ENCODE measurements at regions not wholly inside any gene's neighbourhood (a gene's known extent, or its start where the extent isn't known, plus 50 kb on each side); places are given as distances from the start of the nearest gene placed in this dataset.

DNA sequence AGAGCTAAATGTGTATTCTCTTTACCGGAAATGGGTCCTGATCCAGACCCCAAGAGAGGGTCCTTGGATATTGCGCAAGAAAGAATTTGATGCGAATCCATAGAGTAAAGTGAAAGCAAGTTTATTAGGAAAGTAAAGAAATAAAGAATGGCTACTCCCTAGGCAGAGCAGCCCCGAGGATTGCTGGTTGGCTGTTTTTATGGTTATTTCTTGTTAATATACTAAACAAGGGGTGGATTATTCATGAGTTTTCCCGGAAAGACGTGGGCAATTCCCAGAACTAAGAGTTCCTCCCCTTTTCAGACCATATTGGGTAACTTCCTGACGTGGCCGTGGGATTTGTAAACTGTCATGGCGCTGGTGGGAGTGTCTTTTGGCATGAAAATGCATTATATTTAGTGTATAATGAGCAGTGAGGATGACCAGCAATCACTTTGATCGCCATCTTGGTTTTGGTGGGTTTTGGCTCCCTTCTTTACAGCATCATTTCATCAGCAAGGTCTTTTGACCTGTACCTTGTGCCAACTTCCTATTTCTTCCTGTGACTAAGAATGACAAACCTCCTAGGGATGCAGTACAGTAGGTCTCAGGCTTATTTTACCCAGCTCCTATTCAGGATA is 60.4 kb downstream of the ARL4A start (continued):
- TF ChIP-seq, protein P1, sequence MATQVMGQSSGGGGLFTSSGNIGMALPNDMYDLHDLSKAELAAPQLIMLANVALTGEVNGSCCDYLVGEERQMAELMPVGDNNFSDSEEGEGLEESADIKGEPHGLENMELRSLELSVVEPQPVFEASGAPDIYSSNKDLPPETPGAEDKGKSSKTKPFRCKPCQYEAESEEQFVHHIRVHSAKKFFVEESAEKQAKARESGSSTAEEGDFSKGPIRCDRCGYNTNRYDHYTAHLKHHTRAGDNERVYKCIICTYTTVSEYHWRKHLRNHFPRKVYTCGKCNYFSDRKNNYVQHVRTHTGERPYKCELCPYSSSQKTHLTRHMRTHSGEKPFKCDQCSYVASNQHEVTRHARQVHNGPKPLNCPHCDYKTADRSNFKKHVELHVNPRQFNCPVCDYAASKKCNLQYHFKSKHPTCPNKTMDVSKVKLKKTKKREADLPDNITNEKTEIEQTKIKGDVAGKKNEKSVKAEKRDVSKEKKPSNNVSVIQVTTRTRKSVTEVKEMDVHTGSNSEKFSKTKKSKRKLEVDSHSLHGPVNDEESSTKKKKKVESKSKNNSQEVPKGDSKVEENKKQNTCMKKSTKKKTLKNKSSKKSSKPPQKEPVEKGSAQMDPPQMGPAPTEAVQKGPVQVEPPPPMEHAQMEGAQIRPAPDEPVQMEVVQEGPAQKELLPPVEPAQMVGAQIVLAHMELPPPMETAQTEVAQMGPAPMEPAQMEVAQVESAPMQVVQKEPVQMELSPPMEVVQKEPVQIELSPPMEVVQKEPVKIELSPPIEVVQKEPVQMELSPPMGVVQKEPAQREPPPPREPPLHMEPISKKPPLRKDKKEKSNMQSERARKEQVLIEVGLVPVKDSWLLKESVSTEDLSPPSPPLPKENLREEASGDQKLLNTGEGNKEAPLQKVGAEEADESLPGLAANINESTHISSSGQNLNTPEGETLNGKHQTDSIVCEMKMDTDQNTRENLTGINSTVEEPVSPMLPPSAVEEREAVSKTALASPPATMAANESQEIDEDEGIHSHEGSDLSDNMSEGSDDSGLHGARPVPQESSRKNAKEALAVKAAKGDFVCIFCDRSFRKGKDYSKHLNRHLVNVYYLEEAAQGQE (IDR thresholded peaks at IDR 0.05) = no peak
- no peak for TF ChIP-seq FOXA2 (IDR thresholded peaks at IDR 0.05)

DNA sequence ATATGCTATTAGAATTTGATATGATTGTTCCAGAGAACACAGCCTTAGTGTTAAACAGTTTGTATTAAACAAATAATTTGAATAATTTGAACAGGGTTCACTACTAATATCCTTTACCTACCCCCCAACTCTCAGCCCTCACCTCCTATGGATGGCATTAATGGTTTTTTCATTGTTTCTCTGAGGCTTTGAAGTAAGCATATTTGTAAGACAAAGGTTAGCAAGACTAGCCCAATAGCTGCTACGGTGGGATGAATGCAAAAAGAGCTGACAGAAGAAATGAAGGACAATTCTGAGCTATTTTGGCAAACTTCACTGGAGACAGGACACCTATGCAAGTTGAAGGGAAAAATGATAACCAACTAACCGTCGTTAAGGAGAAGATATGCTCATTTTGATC is 61.6 kb downstream of the ARL4A start:
- WGBS = 78% methylated on average over 3 of the region's 3 CpGs
- no peak for DNase-seq (ENCODE audit: low spot score)
- Histone ChIP-seq H3K4me3 (ENCODE audit: low read depth in 1 of 3, low read length in 3 of 3) (no peak overlapping the region), H3K27me3 (ENCODE audit: control insufficient read depth in 4 of 4, insufficient read depth in 4 of 4, low read length in 3 of 4) (no peaks in the 10 kb centered on the region), H3K9me3 (ENCODE audit: control insufficient read depth in 4 of 4, low read length in 3 of 4) (no peaks in the 10 kb centered on the region), H3K9ac (ENCODE audit: low read depth in 1 of 2, low read length in 2 of 2) (no peak overlapping the region), H3K36me3 (ENCODE audit: control insufficient read depth in 4 of 4, insufficient read depth in 3 of 4, low read depth in 1 of 4, low read length in 3 of 4) (no peaks in the 10 kb centered on the region), H3K27ac (ENCODE audit: low read depth in 1 of 2, low read length in 2 of 2) (no peak overlapping the region), H3K4me1 (ENCODE audit: control insufficient read depth in 4 of 4, insufficient read depth in 4 of 4, low read length in 3 of 4) (no peaks in the 10 kb centered on the region)
- TF ChIP-seq HNF4A (conservative IDR thresholded peaks at IDR 0.05) = no peak
- no peak for TF ChIP-seq RAD21 (IDR thresholded peaks at IDR 0.05)

DNA sequence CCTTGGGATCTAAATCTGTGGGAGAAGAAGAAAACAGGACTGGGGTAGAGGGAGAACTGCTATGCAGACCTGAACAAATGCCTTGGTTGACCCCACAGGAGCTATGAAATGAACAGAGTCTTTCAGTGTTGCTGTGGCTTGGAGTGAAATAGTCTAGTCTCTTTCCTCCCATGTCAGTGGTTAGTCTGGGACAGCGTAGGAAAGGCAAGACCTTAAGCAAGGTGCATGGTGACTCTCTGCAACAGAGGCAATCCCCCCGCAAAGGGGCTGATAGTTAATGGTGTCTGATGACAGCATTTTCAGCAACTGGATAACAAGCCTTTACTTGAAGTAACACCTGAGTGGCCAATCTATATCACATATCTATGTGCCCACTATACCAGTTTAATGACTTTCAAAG is 62.3 kb downstream of the ARL4A start:
- WGBS = 94% methylated on average over 2 of the region's 2 CpGs

More for the DNA sequence above, 62.3 kb downstream of the ARL4A start:
- H3K4me1 ChIP-seq (ENCODE audit: control insufficient read depth in 4 of 4, insufficient read depth in 4 of 4, low read length in 3 of 4) = no peaks in the 10 kb centered on the region
- no peaks in the 10 kb centered on the region for H3K36me3 ChIP-seq (ENCODE audit: control insufficient read depth in 4 of 4, insufficient read depth in 3 of 4, low read depth in 1 of 4, low read length in 3 of 4)
- no peak overlapping the region for H3K4me3 ChIP-seq (ENCODE audit: low read depth in 1 of 3, low read length in 3 of 3)
- DNase-seq (ENCODE audit: low spot score) = no peak
- no peaks in the 10 kb centered on the region for H3K27me3 ChIP-seq (ENCODE audit: control insufficient read depth in 4 of 4, insufficient read depth in 4 of 4, low read length in 3 of 4)
- no peak for TF ChIP-seq NR2F2 (IDR thresholded peaks at IDR 0.05)
- no peak for TF ChIP-seq RAD21 (IDR thresholded peaks at IDR 0.05)
- TF ChIP-seq, protein P1 (IDR thresholded peaks at IDR 0.05) = no peak
- no peak for TF ChIP-seq SP1 (IDR thresholded peaks at IDR 0.05)
- no peaks in the 10 kb centered on the region for H3K9me3 ChIP-seq (ENCODE audit: control insufficient read depth in 4 of 4, low read length in 3 of 4)
- H3K27ac ChIP-seq (ENCODE audit: low read depth in 1 of 2, low read length in 2 of 2) = no peak overlapping the region
- H3K9ac ChIP-seq (ENCODE audit: low read depth in 1 of 2, low read length in 2 of 2) = no peak overlapping the region

Data from liver (tissue), 7 donors.